ENCODE measurements at regions not wholly inside any gene's neighbourhood (a gene's known extent, or its start where the extent isn't known, plus 50 kb on each side); places are given as distances from the start of the nearest gene placed in this dataset.

GRCh38 chr2:8433390-8433789 is 248.5 kb upstream of the ID2 start:
- Histone ChIP-seq H2BK12ac (ENCODE audit: low read length) (no peak overlapping the region), H3K14ac (ENCODE audit: low read length) (no peak overlapping the region), H3K79me1 (ENCODE audit: low read depth, low read length) (no peaks in the 10 kb centered on the region), H2AFZ (ENCODE audit: low read length) (no peak overlapping the region), H3K23ac (ENCODE audit: low read depth, low read length, poor library complexity) (no peak overlapping the region), H4K8ac (ENCODE audit: low read depth, low read length) (no peak overlapping the region), H3K27ac (replicated peaks; ENCODE audit: low read length) (no peak overlapping the region), H3K9ac (ENCODE audit: low read depth, low read length, poor library complexity) (no peak overlapping the region), H2AK5ac (ENCODE audit: low read depth, low read length) (no peak overlapping the region), H3K27me3 (ENCODE audit: control insufficient read depth in 3 of 3, insufficient read depth in 3 of 3, low read depth in 1 of 3, low read length in 3 of 3) (no peaks in the 10 kb centered on the region), H3K9me3 (replicated peaks in 1 of 2; ENCODE audit: control insufficient read depth in 2 of 2, insufficient read depth in 1 of 2, low read depth in 1 of 2, low read length in 2 of 2) (peaks cover 0 to under 1% of the 10 kb centered on the region in 2 donors), H3K4me2 (ENCODE audit: insufficient read depth, low read length, poor library complexity, severe bottlenecking) (no peak overlapping the region), H3K36me3 (replicated peaks in 1 of 2; ENCODE audit: control insufficient read depth in 2 of 2, insufficient read depth in 2 of 2, low read length in 2 of 2) (no peaks in the 10 kb centered on the region), H3K4ac (ENCODE audit: low read length) (no peak overlapping the region), H3K4me3 (ENCODE audit: low read length in 2 of 2) (no peak overlapping the region), H2BK15ac (ENCODE audit: low read length) (no peak overlapping the region), H3K18ac (ENCODE audit: low read length) (no peak overlapping the region), H3K4me1 (ENCODE audit: control insufficient read depth in 2 of 2, insufficient read depth in 1 of 2, low read depth in 1 of 2, low read length in 2 of 2) (no peaks in the 10 kb centered on the region), H2BK120ac (ENCODE audit: low read depth, low read length) (no peak overlapping the region), H4K91ac (ENCODE audit: low read depth, low read length, poor library complexity) (no peak overlapping the region), H2BK5ac (ENCODE audit: low read length) (no peak overlapping the region)
- no peak for DNase-seq (ENCODE audit: low spot score)
- WGBS, 2 donors (ENCODE audit: extremely low coverage in 2 of 2, insufficient read length in 2 of 2, insufficient replicate concordance in 1 of 2), result no CpG with 5 or more reads among the region's 3 CpGs

- DNase-seq (ENCODE audit: low spot score), result no peak
These were observed 246.2 kb upstream of the ID2 start for GRCh38 chr2:8435608-8436007.

GRCh38 chr2:8436585-8436984 is 245.3 kb upstream of the ID2 start:
- H2AFZ ChIP-seq (ENCODE audit: low read length), result no peak overlapping the region
- peaks cover 0 to 3% of the 10 kb centered on the region in 2 donors for H3K9me3 ChIP-seq (replicated peaks in 1 of 2; ENCODE audit: control insufficient read depth in 2 of 2, insufficient read depth in 1 of 2, low read depth in 1 of 2, low read length in 2 of 2)
- H2AK5ac ChIP-seq (ENCODE audit: low read depth, low read length), result no peak overlapping the region
- H3K9ac ChIP-seq (ENCODE audit: low read depth, low read length, poor library complexity), result no peak overlapping the region
- no peak overlapping the region for H4K8ac ChIP-seq (ENCODE audit: low read depth, low read length)
- no peak overlapping the region for H3K4me2 ChIP-seq (ENCODE audit: insufficient read depth, low read length, poor library complexity, severe bottlenecking)
- no peak overlapping the region for H2BK15ac ChIP-seq (ENCODE audit: low read length)
- no peak for DNase-seq (ENCODE audit: low spot score)
- no peak overlapping the region for H3K23ac ChIP-seq (ENCODE audit: low read depth, low read length, poor library complexity)
- H3K4me1 ChIP-seq (ENCODE audit: control insufficient read depth in 2 of 2, insufficient read depth in 1 of 2, low read depth in 1 of 2, low read length in 2 of 2), result no peaks in the 10 kb centered on the region
- no peak overlapping the region for H3K14ac ChIP-seq (ENCODE audit: low read length)
- no peak overlapping the region for H3K18ac ChIP-seq (ENCODE audit: low read length)
- no peak overlapping the region for H2BK5ac ChIP-seq (ENCODE audit: low read length)
- H3K4ac ChIP-seq (ENCODE audit: low read length), result no peak overlapping the region
- no peak overlapping the region for H4K91ac ChIP-seq (ENCODE audit: low read depth, low read length, poor library complexity)
- WGBS, 2 donors (ENCODE audit: extremely low coverage in 2 of 2, insufficient read length in 2 of 2, insufficient replicate concordance in 1 of 2), result no CpG with 5 or more reads among the region's 3 CpGs
- no peaks in the 10 kb centered on the region for H3K79me1 ChIP-seq (ENCODE audit: low read depth, low read length)
- no peak overlapping the region for H2BK12ac ChIP-seq (ENCODE audit: low read length)
- H3K4me3 ChIP-seq (ENCODE audit: low read length in 2 of 2), result no peak overlapping the region
- no peaks in the 10 kb centered on the region for H3K36me3 ChIP-seq (replicated peaks in 1 of 2; ENCODE audit: control insufficient read depth in 2 of 2, insufficient read depth in 2 of 2, low read length in 2 of 2)
- H3K27me3 ChIP-seq (ENCODE audit: control insufficient read depth in 3 of 3, insufficient read depth in 3 of 3, low read depth in 1 of 3, low read length in 3 of 3), result no peaks in the 10 kb centered on the region
- H3K27ac ChIP-seq (replicated peaks; ENCODE audit: low read length), result no peak overlapping the region
- no peak overlapping the region for H2BK120ac ChIP-seq (ENCODE audit: low read depth, low read length)

More at GRCh38 chr2:8435608-8436007, 246.2 kb upstream of the ID2 start:
- Histone ChIP-seq H3K36me3 (replicated peaks in 1 of 2; ENCODE audit: control insufficient read depth in 2 of 2, insufficient read depth in 2 of 2, low read length in 2 of 2) (no peaks in the 10 kb centered on the region), H2BK5ac (ENCODE audit: low read length) (no peak overlapping the region), H3K18ac (ENCODE audit: low read length) (no peak overlapping the region), H3K27ac (replicated peaks; ENCODE audit: low read length) (no peak overlapping the region), H3K4ac (ENCODE audit: low read length) (no peak overlapping the region), H3K4me1 (ENCODE audit: control insufficient read depth in 2 of 2, insufficient read depth in 1 of 2, low read depth in 1 of 2, low read length in 2 of 2) (no peaks in the 10 kb centered on the region), H2BK15ac (ENCODE audit: low read length) (no peak overlapping the region), H3K27me3 (ENCODE audit: control insufficient read depth in 3 of 3, insufficient read depth in 3 of 3, low read depth in 1 of 3, low read length in 3 of 3) (no peaks in the 10 kb centered on the region), H3K23ac (ENCODE audit: low read depth, low read length, poor library complexity) (no peak overlapping the region), H3K9ac (ENCODE audit: low read depth, low read length, poor library complexity) (no peak overlapping the region), H4K91ac (ENCODE audit: low read depth, low read length, poor library complexity) (no peak overlapping the region), H4K8ac (ENCODE audit: low read depth, low read length) (no peak overlapping the region), H2BK120ac (ENCODE audit: low read depth, low read length) (no peak overlapping the region), H2BK12ac (ENCODE audit: low read length) (no peak overlapping the region), H2AFZ (ENCODE audit: low read length) (no peak overlapping the region), H3K9me3 (replicated peaks in 1 of 2; ENCODE audit: control insufficient read depth in 2 of 2, insufficient read depth in 1 of 2, low read depth in 1 of 2, low read length in 2 of 2) (peaks cover 0 to 3% of the 10 kb centered on the region in 2 donors), H3K79me1 (ENCODE audit: low read depth, low read length) (no peaks in the 10 kb centered on the region), H2AK5ac (ENCODE audit: low read depth, low read length) (no peak overlapping the region), H3K4me2 (ENCODE audit: insufficient read depth, low read length, poor library complexity, severe bottlenecking) (no peak overlapping the region), H3K4me3 (ENCODE audit: low read length in 2 of 2) (no peak overlapping the region), H3K14ac (ENCODE audit: low read length) (no peak overlapping the region)
- 100% methylated on average over 1 of the region's 4 CpGs; no CpG with 5 or more reads in 1 of the 2 donors for WGBS, 2 donors (ENCODE audit: extremely low coverage in 2 of 2, insufficient read length in 2 of 2, insufficient replicate concordance in 1 of 2)

- Histone ChIP-seq H2BK12ac (ENCODE audit: low read length) (no peak overlapping the region), H3K23ac (ENCODE audit: low read depth, low read length, poor library complexity) (no peak overlapping the region), H2BK5ac (ENCODE audit: low read length) (no peak overlapping the region), H2AK5ac (ENCODE audit: low read depth, low read length) (no peak overlapping the region), H3K9ac (ENCODE audit: low read depth, low read length, poor library complexity) (no peak overlapping the region), H3K4ac (ENCODE audit: low read length) (no peak overlapping the region), H2BK120ac (ENCODE audit: low read depth, low read length) (no peak overlapping the region), H3K27ac (replicated peaks; ENCODE audit: low read length) (no peak overlapping the region), H3K27me3 (ENCODE audit: control insufficient read depth in 3 of 3, insufficient read depth in 3 of 3, low read depth in 1 of 3, low read length in 3 of 3) (no peaks in the 10 kb centered on the region), H3K4me2 (ENCODE audit: insufficient read depth, low read length, poor library complexity, severe bottlenecking) (no peak overlapping the region), H2BK15ac (ENCODE audit: low read length) (no peak overlapping the region), H3K9me3 (replicated peaks in 1 of 2; ENCODE audit: control insufficient read depth in 2 of 2, insufficient read depth in 1 of 2, low read depth in 1 of 2, low read length in 2 of 2) (peaks cover 0 to 3% of the 10 kb centered on the region in 2 donors), H4K8ac (ENCODE audit: low read depth, low read length) (no peak overlapping the region), H3K14ac (ENCODE audit: low read length) (no peak overlapping the region), H3K18ac (ENCODE audit: low read length) (no peak overlapping the region), H4K91ac (ENCODE audit: low read depth, low read length, poor library complexity) (no peak overlapping the region), H2AFZ (ENCODE audit: low read length) (no peak overlapping the region), H3K4me3 (ENCODE audit: low read length in 2 of 2) (no peak overlapping the region), H3K79me1 (ENCODE audit: low read depth, low read length) (no peaks in the 10 kb centered on the region), H3K4me1 (ENCODE audit: control insufficient read depth in 2 of 2, insufficient read depth in 1 of 2, low read depth in 1 of 2, low read length in 2 of 2) (no peaks in the 10 kb centered on the region), H3K36me3 (replicated peaks in 1 of 2; ENCODE audit: control insufficient read depth in 2 of 2, insufficient read depth in 2 of 2, low read length in 2 of 2) (no peaks in the 10 kb centered on the region)
- no CpG with 5 or more reads among the region's 9 CpGs for WGBS, 2 donors (ENCODE audit: extremely low coverage in 2 of 2, insufficient read length in 2 of 2, insufficient replicate concordance in 1 of 2)
- DNase-seq (ENCODE audit: low spot score), result no peak
These were observed 244.5 kb upstream of the ID2 start for GRCh38 chr2:8437228-8437948.

All from neuronal stem cell (in vitro differentiated cells).